ENCODE measurements at regions not wholly inside any gene's neighbourhood (a gene's known extent, or its start where the extent isn't known, plus 50 kb on each side); places are given as distances from the start of the nearest gene placed in this dataset.
"Not testable (repeated sequence)": the region's sequence is repeated elsewhere in the genome, so short reads cannot be mapped to it uniquely, and the experiment has no call there.

- no peak overlapping the region for H3K4me3 ChIP-seq
- no peak overlapping the region for H3K27ac ChIP-seq
- H3K27me3 ChIP-seq: no peaks in the 10 kb centered on the region
- intact Hi-C loops (cut with DNase I): no loop called here
- TF ChIP-seq, protein P1, sequence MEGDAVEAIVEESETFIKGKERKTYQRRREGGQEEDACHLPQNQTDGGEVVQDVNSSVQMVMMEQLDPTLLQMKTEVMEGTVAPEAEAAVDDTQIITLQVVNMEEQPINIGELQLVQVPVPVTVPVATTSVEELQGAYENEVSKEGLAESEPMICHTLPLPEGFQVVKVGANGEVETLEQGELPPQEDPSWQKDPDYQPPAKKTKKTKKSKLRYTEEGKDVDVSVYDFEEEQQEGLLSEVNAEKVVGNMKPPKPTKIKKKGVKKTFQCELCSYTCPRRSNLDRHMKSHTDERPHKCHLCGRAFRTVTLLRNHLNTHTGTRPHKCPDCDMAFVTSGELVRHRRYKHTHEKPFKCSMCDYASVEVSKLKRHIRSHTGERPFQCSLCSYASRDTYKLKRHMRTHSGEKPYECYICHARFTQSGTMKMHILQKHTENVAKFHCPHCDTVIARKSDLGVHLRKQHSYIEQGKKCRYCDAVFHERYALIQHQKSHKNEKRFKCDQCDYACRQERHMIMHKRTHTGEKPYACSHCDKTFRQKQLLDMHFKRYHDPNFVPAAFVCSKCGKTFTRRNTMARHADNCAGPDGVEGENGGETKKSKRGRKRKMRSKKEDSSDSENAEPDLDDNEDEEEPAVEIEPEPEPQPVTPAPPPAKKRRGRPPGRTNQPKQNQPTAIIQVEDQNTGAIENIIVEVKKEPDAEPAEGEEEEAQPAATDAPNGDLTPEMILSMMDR (IDR thresholded peaks at IDR 0.05): no peak
- H3K36me3 ChIP-seq: no peaks in the 10 kb centered on the region
- H3K9me3 ChIP-seq: no peaks in the 10 kb centered on the region
- no peaks in the 10 kb centered on the region for H3K4me1 ChIP-seq
- DNase-seq (ENCODE audit: low spot score in 2 of 2): no peak
These were observed 457.5 kb downstream of the PDZRN4 start for GRCh38 chr12:41645624-41646023.

- H3K27ac ChIP-seq; H3K4me1 ChIP-seq; intact Hi-C loops (cut with DNase I); H3K36me3 ChIP-seq; H3K4me3 ChIP-seq; H3K9me3 ChIP-seq; H3K27me3 ChIP-seq; DNase-seq (ENCODE audit: low spot score in 2 of 2): not testable (repeated sequence)
These were observed 454.7 kb downstream of the PDZRN4 start for GRCh38 chr12:41642808-41643207.

DNA sequence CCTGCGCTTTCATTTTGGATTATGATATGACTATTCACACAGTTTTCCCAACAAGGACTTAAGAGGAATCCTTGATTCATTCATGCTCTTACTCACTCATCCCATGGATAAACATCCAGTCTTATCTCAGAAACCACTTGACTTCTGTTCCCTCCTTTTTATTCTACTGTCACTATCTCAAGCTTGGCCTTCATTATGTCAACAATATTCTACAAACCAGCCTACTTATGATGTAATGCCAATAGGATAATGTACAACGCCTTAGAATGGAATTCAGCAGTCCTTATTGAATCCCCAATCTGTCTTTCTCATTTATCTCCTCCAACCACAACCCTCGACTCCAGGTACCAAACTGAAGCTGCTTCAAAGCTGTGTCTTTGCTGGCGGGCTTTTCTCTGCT, 448.5 kb downstream of the PDZRN4 start:
- Histone ChIP-seq H3K36me3 (no peaks in the 10 kb centered on the region), H3K9me3 (no peaks in the 10 kb centered on the region), H3K4me1 (no peaks in the 10 kb centered on the region), H3K27ac (no peak overlapping the region), H3K4me3 (no peak overlapping the region), H3K27me3 (no peaks in the 10 kb centered on the region)
- intact Hi-C loops (cut with DNase I): no loop called here
- DNase-seq (ENCODE audit: low spot score in 2 of 2): no peak
- TF ChIP-seq, protein P1 (IDR thresholded peaks at IDR 0.05): no peak

GRCh38 chr12:41635626-41636364, 447.7 kb downstream of the PDZRN4 start:
- intact Hi-C loops (cut with DNase I): no loop called here
- Histone ChIP-seq H3K4me1 (no peaks in the 10 kb centered on the region), H3K36me3 (no peaks in the 10 kb centered on the region), H3K9me3 (no peaks in the 10 kb centered on the region), H3K27ac (no peak overlapping the region), H3K27me3 (no peaks in the 10 kb centered on the region), H3K4me3 (no peak overlapping the region)
- TF ChIP-seq, protein P1 (IDR thresholded peaks at IDR 0.05): no peak
- no peak for DNase-seq (ENCODE audit: low spot score in 2 of 2)

DNA sequence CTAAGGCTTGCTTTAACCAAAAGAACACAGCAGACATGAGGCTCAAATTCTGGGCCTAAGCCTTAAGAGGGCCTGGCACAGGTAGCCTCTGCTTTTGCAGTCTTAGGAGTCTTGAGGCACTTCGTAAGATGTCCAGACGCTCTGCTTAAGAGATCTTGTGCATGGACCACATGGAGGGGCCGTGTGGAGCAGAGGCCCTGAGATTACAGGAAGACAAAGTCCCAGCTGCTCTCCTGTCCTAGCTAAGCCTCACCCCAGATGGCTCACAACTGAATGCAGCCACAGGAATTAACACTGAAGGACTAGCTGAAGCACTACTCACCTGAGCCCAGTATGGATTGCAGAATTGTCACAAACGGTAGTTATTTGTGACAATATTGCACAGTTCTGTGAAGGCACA, 446.0 kb downstream of the PDZRN4 start:
- TF ChIP-seq, protein P1 (IDR thresholded peaks at IDR 0.05): no peak
- Histone ChIP-seq H3K9me3 (no peaks in the 10 kb centered on the region), H3K4me3 (no peak overlapping the region), H3K27ac (no peak overlapping the region), H3K4me1 (no peaks in the 10 kb centered on the region), H3K27me3 (no peaks in the 10 kb centered on the region), H3K36me3 (no peaks in the 10 kb centered on the region)
- no peak for DNase-seq (ENCODE audit: low spot score in 2 of 2)
- intact Hi-C loops (cut with DNase I): no loop called here

- TF ChIP-seq, protein P1 (IDR thresholded peaks at IDR 0.05): no peak
- Histone ChIP-seq H3K4me1 (no peaks in the 10 kb centered on the region), H3K27me3 (no peaks in the 10 kb centered on the region), H3K27ac (no peak overlapping the region), H3K9me3 (no peaks in the 10 kb centered on the region), H3K4me3 (no peak overlapping the region), H3K36me3 (no peaks in the 10 kb centered on the region)
- intact Hi-C loops (cut with DNase I): no loop called here
- DNase-seq (ENCODE audit: low spot score in 2 of 2): no peak
These were observed 441.5 kb downstream of the PDZRN4 start for GRCh38 chr12:41629611-41630010.

All from ascending aorta (tissue), 2 donors.